ENCODE measurements at regions not wholly inside any gene's neighbourhood (a gene's known extent, or its start where the extent isn't known, plus 50 kb on each side); places are given as distances from the start of the nearest gene placed in this dataset.

DNA sequence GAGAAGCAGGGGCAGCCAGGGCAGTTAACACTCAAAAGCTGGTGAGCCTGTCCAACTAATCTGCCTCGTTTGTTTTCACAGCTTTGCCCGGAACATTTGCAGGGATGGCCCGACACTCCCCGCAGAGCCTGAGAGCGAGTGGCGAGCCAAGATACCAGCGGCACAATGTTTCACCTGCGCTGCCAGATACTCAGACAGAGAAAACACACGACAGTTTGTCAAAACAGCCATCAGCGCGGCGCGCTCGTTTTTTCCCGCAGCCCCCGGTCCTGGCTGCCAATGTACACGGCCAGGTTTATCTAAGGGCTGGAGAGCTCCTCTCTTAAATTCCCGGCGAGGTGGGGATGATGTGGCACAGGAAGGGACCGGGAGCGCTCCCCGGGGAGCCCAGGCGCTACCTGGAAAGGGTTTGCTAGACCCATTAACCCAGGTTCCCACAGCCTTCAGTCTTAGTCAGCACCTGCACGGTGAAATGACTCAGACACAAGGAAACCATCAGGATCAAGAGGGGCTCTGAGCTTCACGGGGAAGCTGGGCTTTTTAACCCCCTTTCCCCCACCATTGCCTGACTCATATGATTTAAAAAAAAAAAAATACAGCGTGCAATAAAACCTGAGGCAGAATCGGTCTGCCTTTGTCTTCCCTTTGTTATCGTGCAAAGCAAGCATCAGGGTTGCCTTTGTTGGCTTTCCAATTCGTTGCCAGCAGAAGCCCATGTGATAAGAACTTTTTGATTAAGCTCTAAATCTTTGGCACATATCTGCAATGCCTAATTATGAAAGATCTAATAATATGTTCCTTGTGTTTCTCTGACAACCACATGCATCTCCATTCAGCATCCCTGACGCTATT lies 186.2 kb downstream of the EFNB2 start:
- TF ChIP-seq CTCF (IDR thresholded peaks at IDR 0.05; ENCODE audit: borderline replicate concordance, extremely low read depth, low read length, poor library complexity, severe bottlenecking) (no peak), EZH2 (IDR thresholded peaks at IDR 0.05; ENCODE audit: borderline replicate concordance, low read depth, low read length, severe bottlenecking) (no peak)
